H1 (cell line): ENCODE measurements at regions not wholly inside any gene's neighbourhood (a gene's known extent, or its start where the extent isn't known, plus 50 kb on each side); places are given as distances from the start of the nearest gene placed in this dataset.

Experiments used
- BACH1 ChIP-seq: IDR thresholded peaks from 2 replicates; pipeline ENCODE4 v1.6.1; 2012; ENCODE audit warnings: low read length, improper control_type of control experiment
- EP300 ChIP-seq, 2 experiments: IDR thresholded peaks; 1 replicate in 1 of 2; 2 replicates in 1 of 2; pipeline ENCODE4 v1.6.1; 2011 to 2012; ENCODE audit warnings: low read depth in 2 of 2, low read length in 2 of 2, mild to moderate bottlenecking in 2 of 2, borderline replicate concordance in 1 of 2, inconsistent platforms in 1 of 2, moderate library complexity in 1 of 2
- POU5F1 ChIP-seq: IDR thresholded peaks from 2 replicates; pipeline ENCODE4 v1.6.1; 2011; ENCODE audit warnings: low read depth, mild to moderate bottlenecking, low read length, moderate library complexity
- RXRA ChIP-seq: IDR thresholded peaks from 2 replicates; pipeline ENCODE4 v1.6.1; 2011; ENCODE audit warnings: low read depth, mild to moderate bottlenecking, low read length, moderate library complexity; ENCODE audit not compliant: insufficient read depth
- SP4 ChIP-seq: IDR thresholded peaks from 2 replicates; pipeline ENCODE4 v1.6.1; 2012; ENCODE audit warnings: low read length, inconsistent platforms
- TCF12 ChIP-seq: IDR thresholded peaks from 2 replicates; pipeline ENCODE4 v1.6.1; 2011; ENCODE audit warnings: low read depth, mild to moderate bottlenecking, low read length
- TF ChIP-seq, protein P1 (sequence below): fragments of 300-600 bp; sonication (generic); IDR thresholded peaks from 2 replicates; pipeline ENCODE4 v1.7.1; 2012; ENCODE audit warnings: low read length, moderate library complexity, mild to moderate bottlenecking, inconsistent platforms; ENCODE audit not compliant: insufficient replicate concordance

DNA sequence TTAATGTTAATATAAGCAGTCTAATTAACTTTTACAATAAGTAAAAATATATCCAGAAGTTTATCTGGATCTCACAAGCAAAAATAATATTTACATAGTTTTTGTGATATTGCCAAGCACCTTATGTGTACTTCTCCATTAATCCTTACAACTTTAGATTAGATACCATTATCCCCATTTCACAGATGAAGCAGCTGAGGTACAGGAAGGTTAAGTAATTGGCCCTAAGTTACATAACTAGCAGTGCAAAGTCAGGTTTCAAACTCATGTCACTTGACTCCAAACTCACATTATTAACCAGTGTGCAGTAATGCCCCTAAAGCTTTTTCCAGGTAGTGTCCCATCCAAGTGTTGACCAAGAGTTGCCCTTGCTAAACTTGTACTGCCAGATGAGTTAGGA lies 248.6 kb upstream of the STXBP5 start (continued):
- TF ChIP-seq, protein P1, sequence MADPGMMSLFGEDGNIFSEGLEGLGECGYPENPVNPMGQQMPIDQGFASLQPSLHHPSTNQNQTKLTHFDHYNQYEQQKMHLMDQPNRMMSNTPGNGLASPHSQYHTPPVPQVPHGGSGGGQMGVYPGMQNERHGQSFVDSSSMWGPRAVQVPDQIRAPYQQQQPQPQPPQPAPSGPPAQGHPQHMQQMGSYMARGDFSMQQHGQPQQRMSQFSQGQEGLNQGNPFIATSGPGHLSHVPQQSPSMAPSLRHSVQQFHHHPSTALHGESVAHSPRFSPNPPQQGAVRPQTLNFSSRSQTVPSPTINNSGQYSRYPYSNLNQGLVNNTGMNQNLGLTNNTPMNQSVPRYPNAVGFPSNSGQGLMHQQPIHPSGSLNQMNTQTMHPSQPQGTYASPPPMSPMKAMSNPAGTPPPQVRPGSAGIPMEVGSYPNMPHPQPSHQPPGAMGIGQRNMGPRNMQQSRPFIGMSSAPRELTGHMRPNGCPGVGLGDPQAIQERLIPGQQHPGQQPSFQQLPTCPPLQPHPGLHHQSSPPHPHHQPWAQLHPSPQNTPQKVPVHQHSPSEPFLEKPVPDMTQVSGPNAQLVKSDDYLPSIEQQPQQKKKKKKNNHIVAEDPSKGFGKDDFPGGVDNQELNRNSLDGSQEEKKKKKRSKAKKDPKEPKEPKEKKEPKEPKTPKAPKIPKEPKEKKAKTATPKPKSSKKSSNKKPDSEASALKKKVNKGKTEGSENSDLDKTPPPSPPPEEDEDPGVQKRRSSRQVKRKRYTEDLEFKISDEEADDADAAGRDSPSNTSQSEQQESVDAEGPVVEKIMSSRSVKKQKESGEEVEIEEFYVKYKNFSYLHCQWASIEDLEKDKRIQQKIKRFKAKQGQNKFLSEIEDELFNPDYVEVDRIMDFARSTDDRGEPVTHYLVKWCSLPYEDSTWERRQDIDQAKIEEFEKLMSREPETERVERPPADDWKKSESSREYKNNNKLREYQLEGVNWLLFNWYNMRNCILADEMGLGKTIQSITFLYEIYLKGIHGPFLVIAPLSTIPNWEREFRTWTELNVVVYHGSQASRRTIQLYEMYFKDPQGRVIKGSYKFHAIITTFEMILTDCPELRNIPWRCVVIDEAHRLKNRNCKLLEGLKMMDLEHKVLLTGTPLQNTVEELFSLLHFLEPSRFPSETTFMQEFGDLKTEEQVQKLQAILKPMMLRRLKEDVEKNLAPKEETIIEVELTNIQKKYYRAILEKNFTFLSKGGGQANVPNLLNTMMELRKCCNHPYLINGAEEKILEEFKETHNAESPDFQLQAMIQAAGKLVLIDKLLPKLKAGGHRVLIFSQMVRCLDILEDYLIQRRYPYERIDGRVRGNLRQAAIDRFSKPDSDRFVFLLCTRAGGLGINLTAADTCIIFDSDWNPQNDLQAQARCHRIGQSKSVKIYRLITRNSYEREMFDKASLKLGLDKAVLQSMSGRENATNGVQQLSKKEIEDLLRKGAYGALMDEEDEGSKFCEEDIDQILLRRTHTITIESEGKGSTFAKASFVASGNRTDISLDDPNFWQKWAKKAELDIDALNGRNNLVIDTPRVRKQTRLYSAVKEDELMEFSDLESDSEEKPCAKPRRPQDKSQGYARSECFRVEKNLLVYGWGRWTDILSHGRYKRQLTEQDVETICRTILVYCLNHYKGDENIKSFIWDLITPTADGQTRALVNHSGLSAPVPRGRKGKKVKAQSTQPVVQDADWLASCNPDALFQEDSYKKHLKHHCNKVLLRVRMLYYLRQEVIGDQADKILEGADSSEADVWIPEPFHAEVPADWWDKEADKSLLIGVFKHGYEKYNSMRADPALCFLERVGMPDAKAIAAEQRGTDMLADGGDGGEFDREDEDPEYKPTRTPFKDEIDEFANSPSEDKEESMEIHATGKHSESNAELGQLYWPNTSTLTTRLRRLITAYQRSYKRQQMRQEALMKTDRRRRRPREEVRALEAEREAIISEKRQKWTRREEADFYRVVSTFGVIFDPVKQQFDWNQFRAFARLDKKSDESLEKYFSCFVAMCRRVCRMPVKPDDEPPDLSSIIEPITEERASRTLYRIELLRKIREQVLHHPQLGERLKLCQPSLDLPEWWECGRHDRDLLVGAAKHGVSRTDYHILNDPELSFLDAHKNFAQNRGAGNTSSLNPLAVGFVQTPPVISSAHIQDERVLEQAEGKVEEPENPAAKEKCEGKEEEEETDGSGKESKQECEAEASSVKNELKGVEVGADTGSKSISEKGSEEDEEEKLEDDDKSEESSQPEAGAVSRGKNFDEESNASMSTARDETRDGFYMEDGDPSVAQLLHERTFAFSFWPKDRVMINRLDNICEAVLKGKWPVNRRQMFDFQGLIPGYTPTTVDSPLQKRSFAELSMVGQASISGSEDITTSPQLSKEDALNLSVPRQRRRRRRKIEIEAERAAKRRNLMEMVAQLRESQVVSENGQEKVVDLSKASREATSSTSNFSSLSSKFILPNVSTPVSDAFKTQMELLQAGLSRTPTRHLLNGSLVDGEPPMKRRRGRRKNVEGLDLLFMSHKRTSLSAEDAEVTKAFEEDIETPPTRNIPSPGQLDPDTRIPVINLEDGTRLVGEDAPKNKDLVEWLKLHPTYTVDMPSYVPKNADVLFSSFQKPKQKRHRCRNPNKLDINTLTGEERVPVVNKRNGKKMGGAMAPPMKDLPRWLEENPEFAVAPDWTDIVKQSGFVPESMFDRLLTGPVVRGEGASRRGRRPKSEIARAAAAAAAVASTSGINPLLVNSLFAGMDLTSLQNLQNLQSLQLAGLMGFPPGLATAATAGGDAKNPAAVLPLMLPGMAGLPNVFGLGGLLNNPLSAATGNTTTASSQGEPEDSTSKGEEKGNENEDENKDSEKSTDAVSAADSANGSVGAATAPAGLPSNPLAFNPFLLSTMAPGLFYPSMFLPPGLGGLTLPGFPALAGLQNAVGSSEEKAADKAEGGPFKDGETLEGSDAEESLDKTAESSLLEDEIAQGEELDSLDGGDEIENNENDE: no peak
- no peak for TF ChIP-seq BACH1
- no peak for TF ChIP-seq RXRA
- TF ChIP-seq EP300 (IDR thresholded peaks at IDR 0.05; ENCODE audit: borderline replicate concordance in 1 of 2, low read depth in 2 of 2, low read length in 2 of 2): no peak
- no peak for TF ChIP-seq SP4
- no peak for TF ChIP-seq TCF12
- TF ChIP-seq POU5F1: no peak
